ENCODE measurements at regions not wholly inside any gene's neighbourhood (a gene's known extent, or its start where the extent isn't known, plus 50 kb on each side); places are given as distances from the start of the nearest gene placed in this dataset.

DNA sequence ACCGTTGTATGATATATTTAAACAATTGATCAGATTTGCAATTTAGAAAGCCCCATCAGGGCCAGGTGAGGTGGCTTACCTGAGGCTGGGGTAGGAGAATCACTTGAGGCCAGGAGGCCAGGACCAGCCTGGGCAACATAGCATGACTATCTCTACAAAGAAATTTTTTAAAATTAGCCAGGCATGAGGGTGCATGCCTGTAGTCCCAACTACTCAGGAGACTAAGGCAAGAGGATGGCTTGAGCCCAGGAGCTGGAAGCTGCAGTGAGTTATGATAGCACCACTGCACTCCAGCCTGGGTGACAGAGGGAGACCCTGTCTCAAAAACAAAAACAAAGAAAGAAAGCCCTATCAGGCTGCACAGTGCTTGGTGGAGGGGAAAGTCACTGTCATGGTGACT is 159.9 kb upstream of the RAB4A start:
- Mint-ChIP-seq H3K27me3 (no peaks in the 10 kb centered on the region), H3K9me3 (no peaks in the 10 kb centered on the region), H3K27ac (no peak overlapping the region), H3K4me3 (no peak overlapping the region), H3K36me3 (ENCODE audit: low read depth) (no peaks in the 10 kb centered on the region), H3K4me1 (peaks cover 4% of the 10 kb centered on the region)
- no peak for ATAC-seq (replicated peaks)

DNA sequence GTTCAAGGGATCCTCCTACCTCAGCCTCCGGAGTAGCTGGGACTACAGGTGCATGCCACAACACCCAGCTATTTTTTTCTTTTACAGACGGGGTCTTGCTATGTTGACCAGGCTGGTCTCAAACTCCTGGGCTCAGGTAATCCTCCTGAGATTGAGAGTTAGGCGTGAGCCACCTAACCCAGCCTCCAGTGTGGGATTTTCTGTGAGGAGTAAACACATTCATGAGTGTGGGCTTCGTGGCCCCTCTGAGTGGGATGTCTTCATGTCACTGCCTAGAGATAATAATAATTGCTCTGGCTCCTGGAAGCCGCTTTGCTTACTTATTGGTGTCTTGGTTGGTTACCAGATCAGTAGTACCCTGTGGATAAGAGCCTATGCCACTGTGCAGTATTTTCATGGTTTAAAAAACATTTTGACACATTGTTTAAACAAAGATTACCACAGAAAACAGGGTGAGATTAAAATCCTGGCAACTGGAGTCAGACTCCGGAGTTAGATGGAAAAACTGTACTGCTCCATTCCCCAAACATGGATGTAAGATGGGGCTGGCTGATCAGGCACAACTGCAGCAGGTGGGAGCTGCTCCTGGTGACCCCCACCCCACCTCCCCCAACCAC is 159.1 kb upstream of the RAB4A start:
- Mint-ChIP-seq H3K4me3 (no peak overlapping the region), H3K9me3 (no peaks in the 10 kb centered on the region), H3K27me3 (no peaks in the 10 kb centered on the region), H3K4me1 (peaks cover under 1% of the 10 kb centered on the region), H3K27ac (no peak overlapping the region), H3K36me3 (ENCODE audit: low read depth) (no peaks in the 10 kb centered on the region)
- ATAC-seq (replicated peaks): no peak

DNA sequence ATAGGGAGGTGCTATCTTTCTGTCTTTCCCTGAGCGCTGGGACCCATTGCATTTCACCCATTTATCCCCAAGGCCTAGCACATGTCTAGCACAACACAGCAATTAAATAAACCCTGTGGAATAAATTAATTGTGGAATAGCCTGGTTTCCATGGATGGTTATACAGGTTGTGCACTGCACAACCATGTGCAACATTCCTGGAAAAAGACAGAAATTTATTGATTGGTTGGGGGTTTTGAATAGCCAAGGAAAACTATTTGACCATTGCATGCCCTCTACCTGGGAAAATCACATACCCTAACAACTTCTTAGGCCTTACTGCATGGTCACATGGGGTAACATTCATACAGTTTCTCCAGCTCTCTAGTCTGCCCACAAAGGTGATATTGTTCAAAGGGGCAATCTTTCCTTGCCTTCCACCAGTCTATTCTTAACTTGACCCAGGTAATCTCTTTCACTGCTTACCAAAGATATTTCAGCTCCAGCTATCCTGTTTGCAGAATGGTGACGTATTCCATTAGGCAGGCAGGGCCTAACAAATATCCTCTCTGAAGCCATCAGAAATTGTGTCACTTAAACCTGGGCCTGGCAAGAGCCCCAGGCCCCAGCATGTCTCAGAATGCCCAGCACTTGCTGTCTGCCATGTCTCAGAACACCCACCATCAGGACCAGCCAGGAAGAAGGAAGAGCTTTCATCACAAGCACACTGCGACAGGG is 157.9 kb upstream of the RAB4A start:
- Mint-ChIP-seq H3K4me3 (no peak overlapping the region), H3K4me1 (no peaks in the 10 kb centered on the region), H3K36me3 (ENCODE audit: low read depth) (no peaks in the 10 kb centered on the region), H3K27me3 (no peaks in the 10 kb centered on the region), H3K9me3 (no peaks in the 10 kb centered on the region), H3K27ac (no peak overlapping the region)
- ATAC-seq (replicated peaks): no peak

DNA sequence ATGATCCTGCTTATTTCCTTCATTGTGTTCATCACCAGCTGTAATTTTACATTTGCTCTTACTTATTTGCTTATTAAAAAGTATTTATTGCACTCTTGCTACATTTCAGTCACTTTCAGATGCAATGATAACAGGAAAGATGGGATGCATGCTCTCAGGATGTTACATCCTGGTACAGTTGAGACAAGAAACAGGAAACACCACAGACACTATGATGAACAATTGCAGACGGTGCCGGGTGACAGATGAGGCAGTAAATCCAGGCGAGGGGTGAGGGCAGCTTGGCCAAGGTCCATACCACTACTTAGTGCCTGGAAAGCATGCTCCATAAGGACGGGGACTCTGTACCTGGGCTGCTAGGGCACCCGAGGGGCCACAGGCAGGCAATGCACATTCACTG is 156.6 kb upstream of the RAB4A start:
- Mint-ChIP-seq H3K4me3 (no peak overlapping the region), H3K9me3 (no peaks in the 10 kb centered on the region), H3K27ac (no peak overlapping the region), H3K4me1 (peaks cover under 1% of the 10 kb centered on the region), H3K27me3 (no peaks in the 10 kb centered on the region), H3K36me3 (ENCODE audit: low read depth) (no peaks in the 10 kb centered on the region)
- no peak for ATAC-seq (replicated peaks)

DNA sequence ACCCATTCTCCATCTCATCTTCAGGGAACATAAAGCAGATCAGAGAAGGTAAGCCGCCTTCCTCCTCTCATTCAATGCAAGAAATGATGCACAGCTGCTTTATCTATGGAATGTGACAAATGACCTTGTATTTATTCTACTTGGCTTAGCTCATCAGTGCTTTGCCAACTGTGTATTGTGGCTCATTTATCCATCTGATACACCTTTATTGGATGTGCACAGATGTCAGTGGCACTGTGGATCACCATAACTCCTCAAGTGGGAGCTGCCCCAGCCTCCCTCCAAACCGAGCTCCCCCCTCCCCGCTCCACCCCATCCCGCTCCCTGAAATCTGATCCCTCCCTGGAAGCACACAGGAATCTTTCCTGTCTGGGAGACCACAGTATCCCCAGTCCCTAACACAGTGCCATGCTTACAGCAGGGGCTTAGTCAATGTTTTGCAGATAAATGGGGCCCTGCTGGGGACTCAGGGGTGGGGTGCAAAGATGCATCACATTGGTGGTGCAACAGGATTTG is 156.0 kb upstream of the RAB4A start:
- Mint-ChIP-seq H3K36me3 (ENCODE audit: low read depth) (no peaks in the 10 kb centered on the region), H3K4me3 (no peak overlapping the region), H3K27me3 (no peaks in the 10 kb centered on the region), H3K4me1 (peaks cover 5% of the 10 kb centered on the region), H3K9me3 (peaks cover 4% of the 10 kb centered on the region), H3K27ac (no peak overlapping the region)
- ATAC-seq (replicated peaks): no peak

DNA sequence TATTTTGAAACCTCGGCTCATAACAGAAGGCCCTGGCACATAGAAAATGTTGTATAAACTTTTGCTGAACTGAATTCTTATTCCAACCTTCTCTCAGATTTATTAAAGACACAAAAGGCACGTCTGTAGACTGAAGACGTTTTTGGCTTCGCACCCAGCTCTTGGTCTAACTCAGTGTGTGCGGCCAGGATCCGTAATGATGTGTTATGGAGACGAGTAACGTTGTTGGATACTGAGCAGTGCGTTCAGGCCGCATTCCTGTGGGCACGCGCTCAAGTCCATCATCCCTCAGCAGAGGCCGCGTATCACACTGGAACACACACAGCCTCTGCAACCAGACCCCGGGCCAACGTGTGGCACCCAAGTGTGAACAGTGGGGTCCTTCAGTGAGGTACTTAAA is 154.8 kb upstream of the RAB4A start:
- H3K4me3 Mint-ChIP-seq: no peak overlapping the region
- no peaks in the 10 kb centered on the region for H3K27me3 Mint-ChIP-seq
- peaks cover 4% of the 10 kb centered on the region for H3K9me3 Mint-ChIP-seq
- peaks cover 5% of the 10 kb centered on the region for H3K4me1 Mint-ChIP-seq
- no peaks in the 10 kb centered on the region for H3K36me3 Mint-ChIP-seq (ENCODE audit: low read depth)
- no peak for ATAC-seq (replicated peaks)
- no peak overlapping the region for H3K27ac Mint-ChIP-seq

DNA sequence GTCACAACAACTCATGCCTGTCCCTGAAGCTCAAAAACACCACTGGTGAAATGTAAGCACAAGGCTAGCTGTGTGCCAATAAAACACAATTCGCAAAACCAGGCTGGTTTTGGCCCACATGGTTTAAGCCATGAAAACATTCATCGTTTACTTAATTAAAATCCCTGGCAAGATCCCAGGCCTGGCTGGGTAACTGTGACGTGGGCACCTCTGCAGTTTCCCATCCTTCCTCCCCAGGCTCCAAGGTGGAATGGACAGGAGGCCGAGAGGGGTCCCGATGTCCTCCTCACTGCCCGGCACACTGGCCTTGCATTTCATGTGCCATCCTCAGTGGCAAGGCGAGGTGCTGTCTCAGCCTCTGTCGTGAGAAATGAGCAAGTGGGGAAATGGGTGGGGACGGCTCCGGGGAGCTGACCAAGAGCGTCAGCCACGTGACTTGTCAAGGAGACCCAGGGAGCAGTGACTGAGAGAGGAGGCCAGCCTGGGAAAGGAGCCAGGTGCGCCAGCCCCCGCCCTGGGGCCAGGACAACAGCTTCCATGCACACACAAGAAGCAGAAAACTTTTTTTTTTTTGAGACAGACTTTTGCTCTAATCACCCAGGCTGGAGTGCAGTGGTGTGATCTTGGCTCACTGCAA is 153.1 kb upstream of the RAB4A start:
- H3K27me3 Mint-ChIP-seq: no peaks in the 10 kb centered on the region
- peaks cover 4% of the 10 kb centered on the region for H3K9me3 Mint-ChIP-seq
- H3K4me3 Mint-ChIP-seq: no peak overlapping the region
- H3K4me1 Mint-ChIP-seq: peaks cover 5% of the 10 kb centered on the region
- no peak overlapping the region for H3K27ac Mint-ChIP-seq
- H3K36me3 Mint-ChIP-seq (ENCODE audit: low read depth): no peaks in the 10 kb centered on the region
- no peak for ATAC-seq (replicated peaks)

DNA sequence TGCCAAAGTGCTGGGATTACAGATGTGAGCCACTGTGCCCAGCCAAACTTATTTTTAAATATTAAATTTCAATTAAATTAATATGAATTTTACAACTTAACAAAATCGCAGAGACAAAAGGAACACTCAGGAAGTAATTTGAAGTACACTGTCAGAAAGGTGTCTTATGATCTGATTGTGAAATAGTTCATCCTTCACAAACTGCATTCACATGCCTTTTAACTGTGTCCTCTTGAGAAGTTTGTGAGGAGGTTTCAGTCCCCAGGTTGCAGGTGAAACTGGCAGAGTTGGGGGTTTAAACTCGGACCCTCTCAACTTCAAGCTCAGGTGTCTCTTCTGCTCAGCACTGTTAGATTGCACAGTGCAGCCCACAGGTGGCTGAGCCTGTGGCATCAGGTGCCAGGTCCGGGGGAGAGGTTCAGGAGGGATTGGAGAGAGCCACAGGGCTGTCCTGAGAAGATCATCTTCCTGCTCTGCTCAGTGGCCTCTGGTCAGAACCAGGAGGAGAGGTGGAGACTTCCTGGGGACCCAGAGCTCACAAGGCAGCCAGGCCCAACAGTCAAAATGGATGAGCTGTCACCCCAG is 152.3 kb upstream of the RAB4A start:
- Mint-ChIP-seq H3K4me3 (no peak overlapping the region), H3K4me1 (peaks cover 5% of the 10 kb centered on the region), H3K27me3 (no peaks in the 10 kb centered on the region), H3K36me3 (ENCODE audit: low read depth) (no peaks in the 10 kb centered on the region), H3K9me3 (peaks cover 4% of the 10 kb centered on the region), H3K27ac (no peak overlapping the region)
- no peak for ATAC-seq (replicated peaks)

DNA sequence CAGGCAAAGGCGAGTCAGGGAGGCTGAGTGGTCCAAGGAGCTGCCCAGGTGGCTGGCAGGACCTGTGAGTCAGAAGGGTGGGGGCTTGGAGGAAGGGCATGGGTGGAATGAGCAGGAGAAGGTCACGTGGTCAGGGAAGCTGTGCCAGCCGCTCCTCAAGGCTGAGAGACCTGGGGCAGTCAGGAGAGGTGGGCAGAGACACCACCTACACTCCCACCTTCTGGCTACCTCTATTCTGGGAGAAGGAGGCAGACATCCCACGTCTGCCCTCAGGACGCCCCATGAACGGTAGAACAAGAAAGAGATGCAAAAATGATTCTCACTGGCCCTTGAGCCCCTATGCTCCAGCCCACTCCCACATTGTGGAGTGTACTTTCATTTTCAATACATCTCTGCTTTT is 151.8 kb upstream of the RAB4A start:
- peaks cover 4% of the 10 kb centered on the region for H3K9me3 Mint-ChIP-seq
- H3K27ac Mint-ChIP-seq: no peak overlapping the region
- no peak overlapping the region for H3K4me3 Mint-ChIP-seq
- no peaks in the 10 kb centered on the region for H3K27me3 Mint-ChIP-seq
- H3K36me3 Mint-ChIP-seq (ENCODE audit: low read depth): no peaks in the 10 kb centered on the region
- peaks cover 5% of the 10 kb centered on the region for H3K4me1 Mint-ChIP-seq
- no peak for ATAC-seq (replicated peaks)

DNA sequence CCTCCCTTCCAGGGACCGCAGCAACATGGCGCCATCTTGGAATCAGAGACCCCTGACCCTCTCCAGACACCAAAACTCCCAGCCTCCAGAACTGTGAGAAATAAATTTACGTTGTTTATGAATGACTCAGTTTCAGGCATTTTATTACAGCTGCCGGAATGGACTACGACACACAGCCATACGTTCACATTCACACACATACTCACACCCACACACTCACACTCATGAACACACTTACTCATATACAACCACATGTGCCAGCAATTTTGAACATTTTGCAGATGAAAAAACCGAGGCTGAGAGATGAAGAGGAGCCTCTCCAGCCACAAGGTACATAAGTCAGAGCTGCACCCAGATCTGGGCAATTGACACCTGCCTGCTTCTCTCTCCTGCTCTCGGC is 151.0 kb upstream of the RAB4A start:
- Mint-ChIP-seq H3K4me3 (no peak overlapping the region), H3K27me3 (no peaks in the 10 kb centered on the region), H3K9me3 (peaks cover 4% of the 10 kb centered on the region), H3K36me3 (ENCODE audit: low read depth) (no peaks in the 10 kb centered on the region), H3K27ac (no peak overlapping the region), H3K4me1 (peaks cover 5% of the 10 kb centered on the region)
- ATAC-seq (replicated peaks): no peak

DNA sequence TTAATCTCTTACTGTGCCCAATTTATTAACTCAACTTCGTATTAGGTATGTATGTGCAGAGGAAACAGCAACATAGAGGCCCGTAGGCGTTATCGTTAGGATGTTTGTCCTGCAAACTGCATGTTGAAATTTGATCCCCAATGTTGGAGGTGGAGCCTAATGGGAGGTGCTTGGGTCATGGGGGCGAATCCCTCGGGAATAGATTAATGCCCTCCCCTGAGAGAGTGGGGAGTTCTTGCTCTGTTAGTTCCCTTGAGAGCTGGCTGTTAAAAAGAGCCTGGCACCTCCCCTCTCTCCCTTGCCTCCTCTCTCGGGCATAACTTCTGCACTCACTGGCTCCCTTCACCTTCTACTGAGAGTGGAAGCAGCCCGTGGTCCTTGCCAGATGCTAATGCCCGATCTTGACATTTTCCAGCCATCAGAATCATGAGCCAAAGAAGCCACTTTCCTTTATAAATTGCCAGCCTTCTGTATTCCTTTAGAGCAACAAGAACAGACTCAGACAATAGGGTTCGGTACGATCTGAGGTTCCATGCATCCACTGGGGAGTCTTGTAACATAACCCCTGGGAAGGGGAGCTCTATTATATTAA is 149.0 kb upstream of the RAB4A start:
- Mint-ChIP-seq H3K27me3 (no peaks in the 10 kb centered on the region), H3K4me1 (peaks cover 11% of the 10 kb centered on the region), H3K4me3 (no peak overlapping the region), H3K9me3 (peaks cover 4% of the 10 kb centered on the region), H3K36me3 (ENCODE audit: low read depth) (no peaks in the 10 kb centered on the region), H3K27ac (no peak overlapping the region)
- ATAC-seq (replicated peaks): no peak

DNA sequence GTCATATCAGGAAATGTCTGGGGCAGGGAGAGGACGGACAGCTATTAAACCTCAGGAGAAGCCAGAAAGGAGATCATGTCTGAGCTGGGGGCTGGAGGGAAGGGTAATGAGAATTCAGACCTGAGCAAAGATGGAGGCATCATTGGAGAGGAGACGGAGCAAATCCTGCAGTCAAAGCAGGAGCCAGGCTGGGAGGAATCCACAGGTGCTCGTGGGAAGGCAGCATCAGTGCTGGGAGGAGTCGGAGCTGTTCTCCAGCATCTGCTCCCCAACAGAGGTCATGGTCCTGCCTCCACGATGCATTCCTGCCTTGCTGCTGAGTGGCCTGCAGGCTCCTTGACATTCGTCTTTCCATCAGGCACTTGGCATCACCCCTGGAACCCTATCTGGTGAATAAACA is 148.3 kb upstream of the RAB4A start:
- peaks cover 4% of the 10 kb centered on the region for H3K9me3 Mint-ChIP-seq
- no peak for ATAC-seq (replicated peaks)
- no peaks in the 10 kb centered on the region for H3K36me3 Mint-ChIP-seq (ENCODE audit: low read depth)
- H3K4me3 Mint-ChIP-seq: no peak overlapping the region
- H3K27ac Mint-ChIP-seq: no peak overlapping the region
- no peaks in the 10 kb centered on the region for H3K27me3 Mint-ChIP-seq
- peaks cover 17% of the 10 kb centered on the region for H3K4me1 Mint-ChIP-seq

DNA sequence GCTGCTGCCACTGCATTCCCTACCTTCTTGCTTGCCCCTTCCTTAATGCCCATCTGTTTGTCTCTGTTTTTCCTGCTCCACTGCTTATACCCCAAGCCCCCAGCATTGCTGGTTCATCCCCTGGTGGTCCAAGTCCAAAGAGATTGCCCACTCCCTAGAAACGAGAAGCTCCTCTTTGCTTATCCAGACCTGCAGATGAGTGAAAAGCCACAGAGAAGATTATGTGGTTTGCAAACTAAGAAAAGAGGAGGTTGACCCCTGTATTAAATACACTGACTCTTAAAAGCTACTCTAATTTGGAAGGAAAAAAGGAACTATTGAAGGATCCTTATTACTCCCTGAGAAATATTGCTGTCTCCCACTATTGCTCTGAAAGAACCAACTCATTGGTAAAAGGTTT is 146.8 kb upstream of the RAB4A start:
- ATAC-seq (replicated peaks): no peak
- H3K27ac Mint-ChIP-seq: no peak overlapping the region
- H3K9me3 Mint-ChIP-seq: peaks cover 4% of the 10 kb centered on the region
- H3K4me3 Mint-ChIP-seq: no peak overlapping the region
- no peaks in the 10 kb centered on the region for H3K27me3 Mint-ChIP-seq
- no peaks in the 10 kb centered on the region for H3K36me3 Mint-ChIP-seq (ENCODE audit: low read depth)
- H3K4me1 Mint-ChIP-seq: peaks cover 25% of the 10 kb centered on the region

DNA sequence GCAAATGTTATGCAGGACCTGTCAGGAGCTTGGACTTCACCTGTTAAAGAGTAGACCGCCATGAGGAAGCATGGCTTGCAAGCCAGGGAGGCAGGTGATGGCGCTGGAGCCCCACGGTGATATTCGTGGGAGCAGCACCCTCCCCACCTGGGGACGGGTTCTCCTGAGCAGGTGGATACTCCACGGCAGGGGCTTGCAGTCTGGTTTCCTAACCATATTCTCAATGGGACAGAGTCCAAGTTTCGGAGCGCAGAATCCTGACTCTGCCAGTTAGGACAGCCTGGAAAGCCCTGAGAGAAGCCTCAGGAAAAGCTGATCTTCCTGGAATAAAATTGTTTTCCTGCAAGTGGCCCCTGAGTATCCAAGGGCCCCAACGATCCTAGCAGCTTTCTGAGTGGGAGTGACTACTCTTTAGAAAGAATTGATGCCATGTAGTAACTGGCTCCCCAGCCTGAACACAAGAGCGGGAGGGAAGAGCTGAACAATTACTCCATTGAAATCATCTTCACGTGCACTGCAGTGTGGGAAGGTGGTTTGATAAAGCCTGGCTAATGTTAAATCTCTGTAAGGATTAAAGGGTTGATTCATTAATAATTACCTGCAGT is 146.3 kb upstream of the RAB4A start:
- Mint-ChIP-seq H3K4me3 (no peak overlapping the region), H3K4me1 (peaks cover 21% of the 10 kb centered on the region), H3K9me3 (peaks cover under 1% of the 10 kb centered on the region), H3K36me3 (ENCODE audit: low read depth) (no peaks in the 10 kb centered on the region), H3K27me3 (no peaks in the 10 kb centered on the region), H3K27ac (no peak overlapping the region)
- ATAC-seq (replicated peaks): no peak

All from activated T-helper 17 cell treated with anti-CD3 and anti-CD28 coated beads, Interleukin-2, amount 50 U/mL, for 72 hours (primary cell).